Heart left ventricle (tissue), 13 donors: ENCODE measurements at regions not wholly inside any gene's neighbourhood (a gene's known extent, or its start where the extent isn't known, plus 50 kb on each side); places are given as distances from the start of the nearest gene placed in this dataset.

Experiments
- POLR2A ChIP-seq, 2 donors: fragments of 450-650 bp; IDR thresholded peaks; one replicate each; pipeline ENCODE4 v1.6.1; 2017; ENCODE audit warnings: antibody characterized with exemption in 2 of 2, mild to moderate bottlenecking in 2 of 2, moderate library complexity in 2 of 2
- TF ChIP-seq, protein P1 (sequence below), 12 donors: fragments of 200-600 bp; sonication (generic) in 4 of 12; IDR thresholded peaks; one replicate each; pipeline versions ENCODE4 v1.5.0 to v1.8.0; 2018 to 2022; ENCODE audit warnings: antibody characterized with exemption in 12 of 12, mild to moderate bottlenecking in 5 of 12
- donor health status: ischemic (EF 13 %, LVEDD 7.1; RV severe dilation, severe dysfunction).
- donor health status: DM: no; HTN: yes; CAD: no.
- donor health status: DM: no; HTN: no; CAD: no.
- donor health status: ischemic (EF 25% LVEDD 6.9; RV normal size, moderate dysfunction).
- donor health status: ischemic (EF 25% LVEDD 5.7; RV mildly dilated, moderate dysfunction).
- donor health status: ischemic (EF 35%, LVEDD 5.7; RV mildly dilated, moderate dysfunction).
- donor health status: nonischemic (EF 11% LVEDD 7.7; RV severe dilation, severe dysfunction).
- donor health status: DM: yes; HTN: yes; CAD: no.
- donor health status: PGD.
- donor health status: ischemic (EF 29% LVEDD 5.4; RV normal size, mild dysfunction).
- donor health status: nonischemic (EF 23%, LVEDD 6.1; RV moderate dilation, normal function).

DNA sequence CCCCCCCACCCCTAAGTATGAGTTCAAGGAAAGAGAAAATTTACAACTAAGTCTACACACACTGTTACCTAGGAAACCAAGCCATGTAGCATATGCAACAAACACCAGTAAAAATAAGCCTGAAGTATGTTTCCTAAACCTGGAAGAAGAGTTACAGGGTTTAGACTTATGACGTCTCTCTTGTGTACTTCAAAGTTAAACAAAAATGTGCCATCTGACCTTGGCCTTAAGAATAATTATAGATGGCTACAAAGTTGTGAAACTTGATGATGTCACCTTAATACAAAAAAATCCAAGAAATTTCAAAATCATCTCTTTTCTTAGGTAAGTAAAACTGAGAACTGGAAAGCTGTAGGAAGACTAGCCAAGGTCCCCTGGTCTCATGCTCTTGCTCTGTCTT lies 297.6 kb upstream of the NRXN1 start:
- no peak for TF ChIP-seq POLR2A (IDR thresholded peaks at IDR 0.05)
- TF ChIP-seq, protein P1, sequence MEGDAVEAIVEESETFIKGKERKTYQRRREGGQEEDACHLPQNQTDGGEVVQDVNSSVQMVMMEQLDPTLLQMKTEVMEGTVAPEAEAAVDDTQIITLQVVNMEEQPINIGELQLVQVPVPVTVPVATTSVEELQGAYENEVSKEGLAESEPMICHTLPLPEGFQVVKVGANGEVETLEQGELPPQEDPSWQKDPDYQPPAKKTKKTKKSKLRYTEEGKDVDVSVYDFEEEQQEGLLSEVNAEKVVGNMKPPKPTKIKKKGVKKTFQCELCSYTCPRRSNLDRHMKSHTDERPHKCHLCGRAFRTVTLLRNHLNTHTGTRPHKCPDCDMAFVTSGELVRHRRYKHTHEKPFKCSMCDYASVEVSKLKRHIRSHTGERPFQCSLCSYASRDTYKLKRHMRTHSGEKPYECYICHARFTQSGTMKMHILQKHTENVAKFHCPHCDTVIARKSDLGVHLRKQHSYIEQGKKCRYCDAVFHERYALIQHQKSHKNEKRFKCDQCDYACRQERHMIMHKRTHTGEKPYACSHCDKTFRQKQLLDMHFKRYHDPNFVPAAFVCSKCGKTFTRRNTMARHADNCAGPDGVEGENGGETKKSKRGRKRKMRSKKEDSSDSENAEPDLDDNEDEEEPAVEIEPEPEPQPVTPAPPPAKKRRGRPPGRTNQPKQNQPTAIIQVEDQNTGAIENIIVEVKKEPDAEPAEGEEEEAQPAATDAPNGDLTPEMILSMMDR (IDR thresholded peaks at IDR 0.05) = no peak
